Mesenchymal stem cell (in vitro differentiated cells and primary cell): ENCODE measurements at regions not wholly inside any gene's neighbourhood (a gene's known extent, or its start where the extent isn't known, plus 50 kb on each side); places are given as distances from the start of the nearest gene placed in this dataset.

Experiments
- DNase-seq: peaks from one replicate; pipeline ENCODE4 v3.0.0-alpha.2; 2013
- H2AFZ ChIP-seq: one replicate; pipeline ENCODE4 v1.6.1; 2013; ENCODE audit warnings: low read depth, mild to moderate bottlenecking, control low read depth, inconsistent platforms, low read length, moderate library complexity
- H2AK5ac ChIP-seq: 2 replicates; pipeline ENCODE4 v1.6.1; 2013; ENCODE audit warnings: low read length, moderate library complexity, mild to moderate bottlenecking, inconsistent platforms; ENCODE audit not compliant: severe bottlenecking
- H2BK120ac ChIP-seq: one replicate; pipeline ENCODE4 v1.6.1; 2013; ENCODE audit warnings: low read depth, mild to moderate bottlenecking, inconsistent platforms, low read length, moderate library complexity
- H2BK12ac ChIP-seq, 2 experiments: one replicate each; pipeline ENCODE4 v1.6.1; 2013; ENCODE audit warnings: inconsistent platforms in 2 of 2, low read length in 2 of 2, mild to moderate bottlenecking in 2 of 2, moderate library complexity in 2 of 2, control low read depth in 1 of 2
- H2BK15ac ChIP-seq: one replicate; pipeline ENCODE4 v1.6.1; 2013; ENCODE audit warnings: mild to moderate bottlenecking, low read depth, inconsistent platforms; ENCODE audit not compliant: poor library complexity, severe bottlenecking
- H2BK5ac ChIP-seq: 2 replicates; pipeline ENCODE4 v1.6.1; 2013; ENCODE audit warnings: low read depth, mild to moderate bottlenecking, low read length, control low read depth, inconsistent platforms; ENCODE audit not compliant: poor library complexity, severe bottlenecking
- H3K14ac ChIP-seq, 2 experiments: one replicate each; pipeline ENCODE4 v1.6.1; 2013; ENCODE audit warnings: inconsistent platforms in 2 of 2, low read length in 2 of 2, control low read depth in 1 of 2, mild to moderate bottlenecking in 1 of 2, moderate library complexity in 1 of 2
- H3K18ac ChIP-seq, 2 experiments: one replicate each; pipeline ENCODE4 v1.6.1; 2013; ENCODE audit warnings: inconsistent platforms in 2 of 2, low read length in 2 of 2, control low read depth in 1 of 2, low read depth in 1 of 2, mild to moderate bottlenecking in 1 of 2
- H3K23ac ChIP-seq, 2 experiments: one replicate each; pipeline ENCODE4 v1.6.1; 2013; ENCODE audit warnings: inconsistent platforms in 2 of 2, low read length in 2 of 2, mild to moderate bottlenecking in 2 of 2, moderate library complexity in 2 of 2, control low read depth in 1 of 2
- H3K27ac ChIP-seq: 2 replicates; pipeline ENCODE4 v1.5.1; 2013; ENCODE audit warnings: mild to moderate bottlenecking, moderate library complexity, low read length, control low read depth, inconsistent platforms; ENCODE audit not compliant: poor library complexity, severe bottlenecking
- H3K27me3 ChIP-seq, 2 experiments: 2 replicates each; pipeline versions ENCODE4 v1.6.1 to v1.7.0; 2013; ENCODE audit warnings: low read length in 2 of 2, mild to moderate bottlenecking in 2 of 2, moderate library complexity in 2 of 2, control low read depth in 1 of 2, inconsistent platforms in 1 of 2; ENCODE audit not compliant: control insufficient read depth in 1 of 2, insufficient read depth in 1 of 2
- H3K36me3 ChIP-seq, 2 experiments: 2 replicates each; pipeline versions ENCODE4 v1.6.1 to v1.7.0; 2013; ENCODE audit warnings: low read length in 2 of 2, control low read depth in 1 of 2, inconsistent platforms in 1 of 2, low read depth in 1 of 2, mild to moderate bottlenecking in 1 of 2; ENCODE audit not compliant: insufficient read depth in 2 of 2, control insufficient read depth in 1 of 2
- H3K4ac ChIP-seq, 2 experiments: one replicate each; pipeline ENCODE4 v1.6.1; 2013; ENCODE audit warnings: inconsistent platforms in 2 of 2, low read length in 2 of 2, mild to moderate bottlenecking in 2 of 2, moderate library complexity in 2 of 2, control low read depth in 1 of 2, low read depth in 1 of 2
- H3K4me1 ChIP-seq: 2 replicates; pipeline ENCODE4 v1.6.1; 2013; ENCODE audit warnings: low read depth, low read length, control low read depth; ENCODE audit not compliant: control insufficient read depth, insufficient read depth
- H3K4me2 ChIP-seq: 2 replicates; pipeline ENCODE4 v1.6.1; 2013; ENCODE audit warnings: low read length, mild to moderate bottlenecking, inconsistent platforms; ENCODE audit not compliant: poor library complexity, severe bottlenecking
- H3K4me3 ChIP-seq, 2 experiments: 2 replicates each; pipeline versions ENCODE4 v1.5.1 to v1.7.0; 2013; ENCODE audit warnings: low read length in 2 of 2, mild to moderate bottlenecking in 2 of 2, control low read depth in 1 of 2, low read depth in 1 of 2; ENCODE audit not compliant: insufficient read depth in 1 of 2
- H3K79me1 ChIP-seq: replicated peaks from 2 replicates; pipeline ENCODE4 v1.6.1; 2013; ENCODE audit warnings: mild to moderate bottlenecking, control low read depth, low read length, inconsistent platforms; ENCODE audit not compliant: poor library complexity, severe bottlenecking
- H3K9ac ChIP-seq: 2 replicates; pipeline ENCODE4 v1.7.0; 2013; ENCODE audit warnings: mild to moderate bottlenecking, low read length, moderate library complexity
- H3K9me3 ChIP-seq: 2 replicates; pipeline ENCODE4 v1.7.0; 2013; ENCODE audit warnings: mild to moderate bottlenecking, low read length; ENCODE audit not compliant: control insufficient read depth
- H4K8ac ChIP-seq: one replicate; pipeline ENCODE4 v1.6.1; 2013; ENCODE audit warnings: inconsistent platforms, mild to moderate bottlenecking, low read length, moderate library complexity
- H4K91ac ChIP-seq: one replicate; pipeline ENCODE4 v1.6.1; 2013; ENCODE audit warnings: mild to moderate bottlenecking, low read length, inconsistent platforms
- WGBS: methylation state at CpG from one replicate; pipeline ENCODE4 v1.1.7; 2013; ENCODE audit warnings: mixed read lengths; 5-methylcytosine and 5-hydroxymethylcytosine counted together

DNA sequence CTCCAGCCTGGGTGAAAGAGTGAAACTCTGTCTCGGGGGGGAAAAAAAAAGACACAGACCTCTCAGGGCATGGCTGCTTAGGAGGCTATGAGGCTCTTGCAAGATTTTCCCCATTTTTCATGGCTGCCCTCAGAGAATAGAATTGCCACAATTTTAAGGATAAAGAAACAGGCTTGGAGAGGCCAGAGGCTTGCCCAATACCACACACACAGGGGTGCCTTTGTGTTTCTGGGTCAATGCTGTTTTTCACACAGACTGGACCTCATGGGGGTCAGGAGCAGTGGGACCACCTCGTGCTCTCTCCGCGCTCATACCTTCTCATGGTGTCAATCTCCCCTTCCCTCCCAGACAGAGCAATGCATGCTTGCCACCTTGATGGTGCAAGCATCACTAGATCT is 65.4 kb upstream of the ST3GAL5 start:
- H3K9ac ChIP-seq = no peak overlapping the region
- H3K14ac ChIP-seq = no peak overlapping the region
- H2AK5ac ChIP-seq = no peak overlapping the region
- H2BK15ac ChIP-seq = no peak overlapping the region
- no peak overlapping the region for H2AFZ ChIP-seq
- H4K91ac ChIP-seq = no peak overlapping the region
- H3K79me1 ChIP-seq = no peaks in the 10 kb centered on the region
- no peaks in the 10 kb centered on the region for H3K9me3 ChIP-seq
- no peak overlapping the region for H2BK12ac ChIP-seq
- peaks cover 4% of the 10 kb centered on the region for H3K4me1 ChIP-seq
- H3K4me2 ChIP-seq = no peak overlapping the region
- H3K4me3 ChIP-seq = no peak overlapping the region
- no peak overlapping the region for H2BK120ac ChIP-seq
- H3K4ac ChIP-seq = no peak overlapping the region
- 91% methylated on average over 4 of the region's 4 CpGs for WGBS
- H3K18ac ChIP-seq = peak overlapping the region in 1 of 2 experiments; percentile 3
- H3K27me3 ChIP-seq = peaks cover 0 to 25% of the 10 kb centered on the region in 2 experiments
- H3K36me3 ChIP-seq = no peaks in the 10 kb centered on the region
- no peak overlapping the region for H3K27ac ChIP-seq
- H2BK5ac ChIP-seq = no peak overlapping the region
- no peak for DNase-seq
- H4K8ac ChIP-seq = no peak overlapping the region
- no peak overlapping the region for H3K23ac ChIP-seq

- H2BK12ac ChIP-seq = peak overlapping the region in 1 of 2 experiments; percentile 4
- no peaks in the 10 kb centered on the region for H3K79me1 ChIP-seq
- no peaks in the 10 kb centered on the region for H3K9me3 ChIP-seq
- H3K4me1 ChIP-seq = peaks cover 4% of the 10 kb centered on the region
- no peak overlapping the region for H2BK120ac ChIP-seq
- no peak for DNase-seq
- H3K27me3 ChIP-seq = peaks cover 0 to 25% of the 10 kb centered on the region in 2 experiments
- H3K4me2 ChIP-seq = no peak overlapping the region
- H2AFZ ChIP-seq = no peak overlapping the region
- peak overlapping the region; percentile 40 to 65 for H3K18ac ChIP-seq
- H3K36me3 ChIP-seq = no peaks in the 10 kb centered on the region
- H4K8ac ChIP-seq = peak overlapping the region; percentile 78
- no peak overlapping the region for H3K4me3 ChIP-seq
- WGBS = 64% methylated on average over 5 of the region's 5 CpGs
- no peak overlapping the region for H3K23ac ChIP-seq
- no peak overlapping the region for H2AK5ac ChIP-seq
- no peak overlapping the region for H4K91ac ChIP-seq
- no peak overlapping the region for H3K27ac ChIP-seq
- no peak overlapping the region for H3K9ac ChIP-seq
- H2BK5ac ChIP-seq = no peak overlapping the region
- H2BK15ac ChIP-seq = no peak overlapping the region
- peak overlapping the region in 1 of 2 experiments; percentile 19 for H3K4ac ChIP-seq
- H3K14ac ChIP-seq = no peak overlapping the region
Measured at GRCh38 chr2:85953476-85953875, 64.7 kb upstream of the ST3GAL5 start.

DNA sequence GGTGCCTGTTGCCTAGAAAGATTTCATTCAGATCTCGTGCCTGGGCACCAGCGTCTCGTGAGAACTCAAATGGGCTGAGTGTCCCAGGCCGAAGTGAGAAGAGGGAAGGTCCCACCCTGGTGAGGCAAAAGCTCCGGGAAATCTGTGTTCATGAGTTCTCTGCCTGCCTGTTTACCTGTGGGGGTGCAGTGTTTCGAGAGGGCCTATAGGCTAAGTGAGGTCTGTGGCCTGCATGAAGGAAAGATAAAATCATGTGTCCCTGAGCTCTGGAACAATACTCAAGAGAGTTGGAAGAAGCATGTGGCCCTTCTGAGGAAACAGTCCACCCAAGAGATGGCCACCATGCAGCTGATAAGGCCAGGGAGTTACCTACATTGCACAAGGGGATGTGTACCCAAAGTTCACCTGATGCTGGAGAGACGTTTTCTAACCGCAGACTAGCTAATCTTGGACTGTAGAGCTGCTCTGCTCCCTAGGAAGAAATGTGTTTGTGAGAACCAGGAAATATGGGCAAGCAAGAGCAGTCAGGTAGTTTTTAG is 63.5 kb upstream of the ST3GAL5 start:
- Histone ChIP-seq H3K79me1 (no peaks in the 10 kb centered on the region), H3K18ac (no peak overlapping the region), H3K9ac (no peak overlapping the region), H4K91ac (no peak overlapping the region), H4K8ac (no peak overlapping the region), H3K4ac (no peak overlapping the region), H2BK5ac (no peak overlapping the region), H3K4me3 (no peak overlapping the region), H3K4me2 (no peak overlapping the region), H3K14ac (no peak overlapping the region), H3K9me3 (peaks cover 4% of the 10 kb centered on the region), H3K23ac (no peak overlapping the region), H3K36me3 (no peaks in the 10 kb centered on the region), H2BK120ac (no peak overlapping the region), H3K27ac (no peak overlapping the region), H2AK5ac (no peak overlapping the region), H3K27me3 (peaks cover 0 to 25% of the 10 kb centered on the region in 2 experiments), H2AFZ (no peak overlapping the region), H3K4me1 (peaks cover 4% of the 10 kb centered on the region), H2BK15ac (no peak overlapping the region), H2BK12ac (no peak overlapping the region)
- DNase-seq = no peak
- WGBS = 94% methylated on average over 8 of the region's 8 CpGs

DNA sequence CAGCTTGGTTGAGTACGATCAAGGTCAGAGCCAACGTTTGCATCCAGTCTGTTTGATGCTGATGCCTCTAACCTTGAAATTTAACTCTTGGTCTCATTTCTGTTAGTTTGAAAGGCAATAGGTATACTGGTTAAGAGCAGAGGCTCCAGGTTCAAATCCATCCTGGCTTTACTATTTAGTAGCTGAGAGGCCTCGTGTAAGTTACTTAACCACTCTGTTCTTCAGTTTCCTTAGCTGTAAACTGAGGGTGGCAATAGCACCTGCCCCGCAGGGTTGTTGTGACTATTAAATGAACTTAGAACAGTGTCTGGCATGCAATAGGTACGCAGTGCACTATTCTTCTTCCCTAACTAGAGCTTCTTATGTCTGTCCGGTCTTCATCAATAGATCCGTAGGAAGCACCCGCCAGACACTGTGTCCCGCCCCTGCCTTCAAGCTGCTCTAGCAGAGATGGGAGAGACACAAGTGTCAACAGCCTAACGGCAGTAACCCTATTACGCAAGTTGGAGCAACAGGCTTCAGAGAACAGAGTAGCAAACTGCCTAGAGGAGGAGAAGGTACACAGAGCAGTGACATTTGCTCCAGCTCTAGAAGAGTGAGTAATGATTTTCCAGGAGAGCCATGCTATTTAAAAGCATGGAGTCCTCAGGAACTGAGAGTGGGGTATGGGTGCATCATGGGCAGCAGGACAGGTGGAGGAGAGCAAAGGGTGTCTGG is 62.7 kb upstream of the ST3GAL5 start:
- Histone ChIP-seq H3K27me3 (peaks cover 0 to 25% of the 10 kb centered on the region in 2 experiments), H3K9me3 (peaks cover 6% of the 10 kb centered on the region), H4K91ac (no peak overlapping the region), H3K18ac (no peak overlapping the region), H3K36me3 (no peaks in the 10 kb centered on the region), H2AFZ (no peak overlapping the region), H3K4me1 (peaks cover 4% of the 10 kb centered on the region), H3K4ac (no peak overlapping the region), H2BK12ac (no peak overlapping the region), H3K9ac (no peak overlapping the region), H3K27ac (no peak overlapping the region), H3K23ac (peak overlapping the region in 1 of 2 experiments; percentile 41), H2BK120ac (no peak overlapping the region), H3K14ac (no peak overlapping the region), H4K8ac (no peak overlapping the region), H3K4me2 (no peak overlapping the region), H3K79me1 (no peaks in the 10 kb centered on the region), H2AK5ac (no peak overlapping the region), H2BK15ac (no peak overlapping the region), H3K4me3 (no peak overlapping the region), H2BK5ac (no peak overlapping the region)
- peak; percentile 33 for DNase-seq
- 88% methylated on average over 11 of the region's 11 CpGs for WGBS
